SK-N-SH (cell line): ENCODE measurements at regions not wholly inside any gene's neighbourhood (a gene's known extent, or its start where the extent isn't known, plus 50 kb on each side); places are given as distances from the start of the nearest gene placed in this dataset.

Experiments
- CTCF ChIA-PET: fragments of 300-600, 350-600 bp; formaldehyde crosslinking; extraction: SDS; loops from one replicate; lab custom pipeline; 2021; lab: Yijun Ruan, JAX
- POLR2A ChIA-PET: fragments of 350-600 bp; sonication (Branson Sonifier 250); formaldehyde crosslinking; extraction: SDS; loops from one replicate; lab custom pipeline; 2020; ENCODE audit warnings: antibody characterized with exemption, inconsistent platforms; lab: Yijun Ruan, JAX
- DNase-seq: peaks from one replicate; pipeline ENCODE4 v3.0.0; 2012
- H2AFZ ChIP-seq: fragments of 200-600 bp; sonication (generic); 2 replicates; pipeline ENCODE4 v1.8.1; 2016; ENCODE audit warnings: antibody characterized with exemption, mild to moderate bottlenecking, low read depth
- H3F3A ChIP-seq: fragments of 200-600 bp; sonication (generic); replicated peaks from 2 replicates; pipeline ENCODE3; 2016; ENCODE audit warnings: antibody characterized with exemption, mild to moderate bottlenecking; ENCODE audit not compliant: insufficient read depth
- H3K27ac ChIP-seq, 2 experiments: fragments of 200-500 bp in 1 of 2; fragments of 200-600 bp in 1 of 2; sonication (Bioruptor generic) in 1 of 2; sonication (generic), shearing (Covaris generic) in 1 of 2; 2 replicates each; pipeline versions ENCODE4 v1.5.1 to v1.6.1; 2014 to 2016; ENCODE audit warnings: low read depth in 2 of 2, inconsistent platforms in 1 of 2, low read length in 1 of 2, mild to moderate bottlenecking in 1 of 2, mixed read lengths in 1 of 2
- H3K27me3 ChIP-seq: fragments of 200-600 bp; sonication (generic), shearing (Covaris generic); 2 replicates; pipeline ENCODE4 v1.6.1; 2016; ENCODE audit warnings: mixed run types; ENCODE audit not compliant: insufficient read depth
- H3K36me3 ChIP-seq, 2 experiments: fragments of 200-500 bp in 1 of 2; fragments of 200-600 bp in 1 of 2; sonication (Bioruptor generic) in 1 of 2; sonication (generic) in 1 of 2; replicated peaks in 1 of 2; 2 replicates each; pipeline versions ENCODE3 to v1.5.1; 2014 to 2016; ENCODE audit warnings: low read length in 1 of 2, mild to moderate bottlenecking in 1 of 2; ENCODE audit not compliant: insufficient read depth in 2 of 2, control insufficient read depth in 1 of 2
- H3K4me1 ChIP-seq, 2 experiments: fragments of 200-500 bp in 1 of 2; fragments of 200-600 bp in 1 of 2; sonication (Bioruptor generic) in 1 of 2; sonication (generic), shearing (Covaris generic) in 1 of 2; 2 replicates each; pipeline versions ENCODE4 v1.5.1 to v1.6.1; 2014 to 2016; ENCODE audit warnings: low read depth in 1 of 2, low read length in 1 of 2, mixed run types in 1 of 2; ENCODE audit not compliant: insufficient read depth in 2 of 2, control insufficient read depth in 1 of 2
- H3K4me2 ChIP-seq: fragments of 200-600 bp; sonication (generic), shearing (Covaris generic); 2 replicates; pipeline ENCODE4 v1.6.1; 2017; ENCODE audit warnings: mixed run types
- H3K4me3 ChIP-seq, 2 experiments: fragments of 200-500 bp in 1 of 2; fragments of 200-600 bp in 1 of 2; sonication (Bioruptor generic) in 1 of 2; sonication (generic), shearing (Covaris generic) in 1 of 2; 2 replicates each; pipeline versions ENCODE4 v1.5.1 to v1.8.1; 2014 to 2016; ENCODE audit warnings: low read depth in 2 of 2, inconsistent platforms in 1 of 2, low read length in 1 of 2, mild to moderate bottlenecking in 1 of 2, mixed read lengths in 1 of 2, moderate library complexity in 1 of 2
- H3K79me2 ChIP-seq: fragments of 200-600 bp; sonication (generic); 2 replicates; pipeline ENCODE4 v1.8.1; 2017; ENCODE audit warnings: mild to moderate bottlenecking; ENCODE audit not compliant: insufficient read depth
- H3K9ac ChIP-seq: fragments of 200-600 bp; sonication (generic); 2 replicates; pipeline ENCODE4 v1.6.1; 2017; ENCODE audit warnings: mixed run types
- H3K9me2 ChIP-seq: fragments of 200-600 bp; sonication (generic); 2 replicates; pipeline ENCODE4 v1.6.1; 2017; ENCODE audit warnings: mixed run types
- H3K9me3 ChIP-seq: fragments of 200-600 bp; sonication (generic); 2 replicates; pipeline ENCODE4 v1.6.1; 2017; ENCODE audit warnings: mixed run types, mild to moderate bottlenecking, moderate library complexity
- H4K20me1 ChIP-seq: fragments of 200-600 bp; sonication (generic); 2 replicates; pipeline ENCODE4 v1.6.1; 2017; ENCODE audit warnings: mild to moderate bottlenecking, mixed run types; ENCODE audit not compliant: insufficient read depth
- FOSL2 ChIP-seq: IDR thresholded peaks from 2 replicates; pipeline ENCODE4 v1.4.0; 2012; ENCODE audit warnings: low read depth, mild to moderate bottlenecking, moderate library complexity, borderline replicate concordance
- GABPA ChIP-seq: IDR thresholded peaks from 2 replicates; pipeline ENCODE4 v1.4.0; 2012; ENCODE audit warnings: low read depth, mild to moderate bottlenecking
- GATA2 ChIP-seq: sonication (generic); formaldehyde crosslinking; IDR thresholded peaks from 2 replicates; pipeline ENCODE4 v1.5.0; 2020; ENCODE audit warnings: mild to moderate bottlenecking, missing genetic modification reagents
- MAX ChIP-seq: IDR thresholded peaks from 2 replicates; pipeline ENCODE4 v1.4.0; 2012; ENCODE audit warnings: low read depth
- POLR2AphosphoS5 ChIP-seq: IDR thresholded peaks from 2 replicates; pipeline ENCODE4 v1.6.1; 2012; ENCODE audit warnings: low read depth, low read length
- RCOR1 ChIP-seq: fragments of 150-350 bp; IDR thresholded peaks from 2 replicates; pipeline ENCODE4 v1.6.1; 2017; ENCODE audit warnings: antibody characterized with exemption, low read length
- WGBS: methylation state at CpG from one replicate; pipeline ENCODE4 v1.1.6; 2017; ENCODE audit warnings: low lambda C conversion rate; 5-methylcytosine and 5-hydroxymethylcytosine counted together
- TF ChIP-seq, protein P1 (sequence below): fragments of 150-350 bp; IDR thresholded peaks from 2 replicates; pipeline ENCODE4 v1.6.1; 2017; ENCODE audit warnings: antibody characterized with exemption, low read length, low read depth, borderline replicate concordance
- TF ChIP-seq, protein P2 (sequence below): IDR thresholded peaks from 2 replicates; pipeline ENCODE4 v1.4.0; 2012; ENCODE audit warnings: low read depth, borderline replicate concordance
- TF ChIP-seq, protein P3 (sequence below): IDR thresholded peaks from 2 replicates; pipeline ENCODE4 v1.6.1; 2012; ENCODE audit warnings: mild to moderate bottlenecking, low read depth, low read length, moderate library complexity
- TF ChIP-seq, protein P4 (sequence below): IDR thresholded peaks from 2 replicates; pipeline ENCODE4; 2012

DNA sequence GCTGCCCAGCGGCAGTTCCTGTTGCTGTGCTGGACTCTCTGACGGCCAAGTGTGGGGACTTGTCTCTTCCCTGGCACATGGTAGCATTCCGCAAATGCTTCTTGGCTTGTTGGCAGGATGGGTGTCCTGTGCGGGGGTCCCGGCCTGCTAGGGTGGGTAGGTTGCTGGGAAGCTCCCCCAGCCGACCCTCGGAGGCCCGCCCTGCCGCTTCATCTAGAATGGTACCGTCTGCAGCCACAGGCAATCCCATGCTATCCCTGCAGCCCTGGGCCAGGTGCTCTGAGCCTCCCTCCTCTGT lies 78.3 kb upstream of the LHX1 start (continued):
- TF ChIP-seq FOSL2 (no peak), POLR2AphosphoS5 (no peak), GABPA (no peak)
- TF ChIP-seq, protein P1, sequence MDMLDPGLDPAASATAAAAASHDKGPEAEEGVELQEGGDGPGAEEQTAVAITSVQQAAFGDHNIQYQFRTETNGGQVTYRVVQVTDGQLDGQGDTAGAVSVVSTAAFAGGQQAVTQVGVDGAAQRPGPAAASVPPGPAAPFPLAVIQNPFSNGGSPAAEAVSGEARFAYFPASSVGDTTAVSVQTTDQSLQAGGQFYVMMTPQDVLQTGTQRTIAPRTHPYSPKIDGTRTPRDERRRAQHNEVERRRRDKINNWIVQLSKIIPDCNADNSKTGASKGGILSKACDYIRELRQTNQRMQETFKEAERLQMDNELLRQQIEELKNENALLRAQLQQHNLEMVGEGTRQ, result no peak
- TF ChIP-seq, protein P2, sequence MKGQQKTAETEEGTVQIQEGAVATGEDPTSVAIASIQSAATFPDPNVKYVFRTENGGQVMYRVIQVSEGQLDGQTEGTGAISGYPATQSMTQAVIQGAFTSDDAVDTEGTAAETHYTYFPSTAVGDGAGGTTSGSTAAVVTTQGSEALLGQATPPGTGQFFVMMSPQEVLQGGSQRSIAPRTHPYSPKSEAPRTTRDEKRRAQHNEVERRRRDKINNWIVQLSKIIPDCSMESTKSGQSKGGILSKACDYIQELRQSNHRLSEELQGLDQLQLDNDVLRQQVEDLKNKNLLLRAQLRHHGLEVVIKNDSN, result no peak
- TF ChIP-seq, protein P3, sequence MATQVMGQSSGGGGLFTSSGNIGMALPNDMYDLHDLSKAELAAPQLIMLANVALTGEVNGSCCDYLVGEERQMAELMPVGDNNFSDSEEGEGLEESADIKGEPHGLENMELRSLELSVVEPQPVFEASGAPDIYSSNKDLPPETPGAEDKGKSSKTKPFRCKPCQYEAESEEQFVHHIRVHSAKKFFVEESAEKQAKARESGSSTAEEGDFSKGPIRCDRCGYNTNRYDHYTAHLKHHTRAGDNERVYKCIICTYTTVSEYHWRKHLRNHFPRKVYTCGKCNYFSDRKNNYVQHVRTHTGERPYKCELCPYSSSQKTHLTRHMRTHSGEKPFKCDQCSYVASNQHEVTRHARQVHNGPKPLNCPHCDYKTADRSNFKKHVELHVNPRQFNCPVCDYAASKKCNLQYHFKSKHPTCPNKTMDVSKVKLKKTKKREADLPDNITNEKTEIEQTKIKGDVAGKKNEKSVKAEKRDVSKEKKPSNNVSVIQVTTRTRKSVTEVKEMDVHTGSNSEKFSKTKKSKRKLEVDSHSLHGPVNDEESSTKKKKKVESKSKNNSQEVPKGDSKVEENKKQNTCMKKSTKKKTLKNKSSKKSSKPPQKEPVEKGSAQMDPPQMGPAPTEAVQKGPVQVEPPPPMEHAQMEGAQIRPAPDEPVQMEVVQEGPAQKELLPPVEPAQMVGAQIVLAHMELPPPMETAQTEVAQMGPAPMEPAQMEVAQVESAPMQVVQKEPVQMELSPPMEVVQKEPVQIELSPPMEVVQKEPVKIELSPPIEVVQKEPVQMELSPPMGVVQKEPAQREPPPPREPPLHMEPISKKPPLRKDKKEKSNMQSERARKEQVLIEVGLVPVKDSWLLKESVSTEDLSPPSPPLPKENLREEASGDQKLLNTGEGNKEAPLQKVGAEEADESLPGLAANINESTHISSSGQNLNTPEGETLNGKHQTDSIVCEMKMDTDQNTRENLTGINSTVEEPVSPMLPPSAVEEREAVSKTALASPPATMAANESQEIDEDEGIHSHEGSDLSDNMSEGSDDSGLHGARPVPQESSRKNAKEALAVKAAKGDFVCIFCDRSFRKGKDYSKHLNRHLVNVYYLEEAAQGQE, result no peak

- Histone ChIP-seq H3K36me3 (no peaks in the 10 kb centered on the region), H3K4me3 (no peak overlapping the region)
These were observed 77.6 kb upstream of the LHX1 start for GRCh38 chr17:36859706-36860105.

More at GRCh38 chr17:36859706-36860105, 77.6 kb upstream of the LHX1 start:
- H3K27me3 ChIP-seq, result no peaks in the 10 kb centered on the region
- H3F3A ChIP-seq, result no peaks in the 10 kb centered on the region
- H3K9me3 ChIP-seq, result no peaks in the 10 kb centered on the region
- peaks cover 0 to 11% of the 10 kb centered on the region in 2 experiments; a peak in 1 of 4 replicates for H3K4me1 ChIP-seq
- no peaks in the 10 kb centered on the region for H3K79me2 ChIP-seq
- H3K27ac ChIP-seq, result no peak overlapping the region
- no peak overlapping the region for H2AFZ ChIP-seq
- POLR2A ChIA-PET, result no interaction called here
- DNase-seq, result no peak
- no peak overlapping the region for H3K4me2 ChIP-seq
- TF ChIP-seq MAX (no peak), GATA2 (CRISPR knock-in tag) (no peak), RCOR1 (no peak)
- TF ChIP-seq, protein P1, result no peak
- TF ChIP-seq, protein P4, sequence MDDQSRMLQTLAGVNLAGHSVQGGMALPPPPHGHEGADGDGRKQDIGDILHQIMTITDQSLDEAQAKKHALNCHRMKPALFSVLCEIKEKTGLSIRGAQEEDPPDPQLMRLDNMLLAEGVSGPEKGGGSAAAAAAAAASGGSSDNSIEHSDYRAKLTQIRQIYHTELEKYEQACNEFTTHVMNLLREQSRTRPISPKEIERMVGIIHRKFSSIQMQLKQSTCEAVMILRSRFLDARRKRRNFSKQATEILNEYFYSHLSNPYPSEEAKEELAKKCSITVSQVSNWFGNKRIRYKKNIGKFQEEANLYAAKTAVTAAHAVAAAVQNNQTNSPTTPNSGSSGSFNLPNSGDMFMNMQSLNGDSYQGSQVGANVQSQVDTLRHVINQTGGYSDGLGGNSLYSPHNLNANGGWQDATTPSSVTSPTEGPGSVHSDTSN, result no peak
- no peak overlapping the region for H3K9ac ChIP-seq
- no peaks in the 10 kb centered on the region for H3K9me2 ChIP-seq
- no peaks in the 10 kb centered on the region for H4K20me1 ChIP-seq
- no CpG with 5 or more reads among the region's 11 CpGs for WGBS
- CTCF ChIA-PET, result interaction anchor here (2.1 kb wide), 1 partner anchor 234 kb away, joined by 4 read pairs; no protein-coding TSS in a partner anchor
